Osteoblast (primary cell): ENCODE measurements at regions not wholly inside any gene's neighbourhood (a gene's known extent, or its start where the extent isn't known, plus 50 kb on each side); places are given as distances from the start of the nearest gene placed in this dataset.

Source experiments
- DNase-seq: peaks from one replicate; pipeline ENCODE4 v3.0.0; 2011; ENCODE audit warnings: low spot score, mixed read lengths; ENCODE audit not compliant: insufficient read length; ENCODE audit errors: missing footprints
- H2AFZ ChIP-seq: 2 replicates; pipeline ENCODE4 v1.6.0; 2011; ENCODE audit warnings: mild to moderate bottlenecking, low read length
- H3K27ac ChIP-seq: 2 replicates; pipeline ENCODE4 v1.5.1; 2011; ENCODE audit warnings: mild to moderate bottlenecking, low read depth, low read length, moderate library complexity
- H3K27me3 ChIP-seq: 2 replicates; pipeline ENCODE4 v1.6.0; 2012; ENCODE audit warnings: mild to moderate bottlenecking, control low read depth, inconsistent platforms, low read length, moderate library complexity; ENCODE audit not compliant: insufficient read depth
- H3K36me3 ChIP-seq: 2 replicates; pipeline ENCODE4 v1.5.1; 2011; ENCODE audit warnings: mild to moderate bottlenecking, low read length, control low read depth, moderate library complexity; ENCODE audit not compliant: insufficient read depth
- H3K4me1 ChIP-seq: 2 replicates; pipeline ENCODE4 v1.5.1; 2011; ENCODE audit warnings: mild to moderate bottlenecking, low read length, control low read depth, moderate library complexity; ENCODE audit not compliant: insufficient read depth
- H3K4me2 ChIP-seq: 2 replicates; pipeline ENCODE4 v1.6.0; 2011; ENCODE audit warnings: mild to moderate bottlenecking, low read length; ENCODE audit not compliant: insufficient read depth
- H3K4me3 ChIP-seq: fragments of 200-600 bp; sonication (generic); 3 replicates; pipeline ENCODE4 v1.5.1; 2012; ENCODE audit warnings: mild to moderate bottlenecking, low read length, inconsistent platforms; ENCODE audit not compliant: insufficient read depth
- H3K79me2 ChIP-seq: 2 replicates; pipeline ENCODE4 v1.6.0; 2012; ENCODE audit warnings: mild to moderate bottlenecking, low read length, control low read depth, inconsistent platforms; ENCODE audit not compliant: insufficient read depth
- H3K9me3 ChIP-seq: 2 replicates; pipeline ENCODE4 v1.5.1; 2011; ENCODE audit warnings: low read depth, low read length, control low read depth
- H4K20me1 ChIP-seq: 2 replicates; pipeline ENCODE4 v1.6.0; 2012; ENCODE audit warnings: mild to moderate bottlenecking, low read length, control low read depth; ENCODE audit not compliant: insufficient read depth
- TF ChIP-seq, protein P1 (sequence below): IDR thresholded peaks from 2 replicates; pipeline ENCODE4 v1.5.1; 2011; ENCODE audit warnings: mild to moderate bottlenecking, low read depth, low read length, moderate library complexity; ENCODE audit errors: extremely low read depth

DNA sequence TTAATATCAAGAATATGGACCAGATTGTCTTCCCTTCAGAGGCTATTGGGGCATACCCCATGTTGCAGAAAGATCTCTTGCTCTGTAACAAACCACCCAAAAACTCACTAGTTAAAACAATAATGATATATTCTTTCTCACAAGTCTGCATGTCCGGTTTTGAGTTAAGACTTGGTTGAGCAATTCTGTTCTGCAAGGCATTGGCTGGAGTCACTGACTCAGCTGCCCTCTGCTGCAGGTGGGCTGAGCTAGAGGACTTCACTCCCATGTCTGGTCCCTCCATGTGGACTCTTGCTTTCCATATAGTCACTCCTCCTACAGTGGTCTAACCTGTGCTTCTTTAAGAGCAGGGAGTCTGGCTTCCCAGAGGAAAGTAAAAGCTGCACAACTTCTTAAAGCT is 73.4 kb downstream of the ESM1 start:
- H3K36me3 ChIP-seq: no peaks in the 10 kb centered on the region

DNA sequence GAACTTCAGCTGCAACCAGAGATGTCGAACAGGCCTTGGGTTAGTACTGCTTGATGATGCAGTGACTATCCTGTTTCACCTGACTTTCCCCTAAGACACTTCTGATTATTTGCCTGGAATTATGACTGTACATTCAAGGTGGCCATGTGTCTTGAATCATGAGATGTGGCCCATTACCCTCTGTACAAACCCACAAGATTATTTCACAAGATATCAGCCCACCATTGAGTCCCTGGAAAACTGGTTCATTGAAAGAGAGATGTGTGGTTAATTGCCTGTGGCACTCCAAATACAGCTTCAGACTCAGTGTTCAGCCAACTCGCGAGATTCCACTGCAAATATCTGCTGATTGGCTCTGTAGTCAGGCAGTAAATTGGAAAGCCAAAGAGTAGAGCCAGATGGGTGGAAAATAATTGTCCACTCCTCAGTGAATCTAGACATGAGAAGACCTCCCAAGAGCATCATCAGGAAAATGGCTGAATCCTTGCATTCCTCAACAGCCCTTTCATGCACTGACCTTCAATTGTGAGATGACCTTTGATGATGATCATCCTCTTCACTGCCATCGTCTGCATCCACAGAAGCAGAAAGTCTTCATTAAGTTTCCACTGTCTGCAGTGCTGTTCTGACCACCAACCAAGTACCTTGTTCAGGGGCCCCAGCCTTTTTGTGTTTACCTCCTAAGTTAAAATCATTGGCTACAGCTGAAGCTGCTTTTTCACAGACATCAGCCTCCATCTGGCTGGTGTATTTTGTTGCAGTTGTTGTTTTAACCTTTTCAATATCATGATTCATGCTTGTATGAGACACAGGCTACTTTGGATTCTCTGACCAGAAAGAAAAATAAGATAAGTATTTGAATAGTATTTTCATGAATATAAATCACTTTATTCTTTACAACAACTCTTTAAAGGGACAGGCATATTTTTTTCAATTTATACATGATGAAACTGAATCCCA is 75.2 kb downstream of the ESM1 start:
- H3K36me3 ChIP-seq: no peaks in the 10 kb centered on the region
- H2AFZ ChIP-seq: no peak overlapping the region
- H3K4me2 ChIP-seq: peak overlapping the region; percentile 29
- H3K27me3 ChIP-seq: no peaks in the 10 kb centered on the region
- peaks cover 24% of the 10 kb centered on the region for H3K4me1 ChIP-seq
- no peaks in the 10 kb centered on the region for H3K79me2 ChIP-seq
- H3K4me3 ChIP-seq: no peak overlapping the region
- no peaks in the 10 kb centered on the region for H4K20me1 ChIP-seq
- DNase-seq: peak; percentile 85
- TF ChIP-seq, protein P1, sequence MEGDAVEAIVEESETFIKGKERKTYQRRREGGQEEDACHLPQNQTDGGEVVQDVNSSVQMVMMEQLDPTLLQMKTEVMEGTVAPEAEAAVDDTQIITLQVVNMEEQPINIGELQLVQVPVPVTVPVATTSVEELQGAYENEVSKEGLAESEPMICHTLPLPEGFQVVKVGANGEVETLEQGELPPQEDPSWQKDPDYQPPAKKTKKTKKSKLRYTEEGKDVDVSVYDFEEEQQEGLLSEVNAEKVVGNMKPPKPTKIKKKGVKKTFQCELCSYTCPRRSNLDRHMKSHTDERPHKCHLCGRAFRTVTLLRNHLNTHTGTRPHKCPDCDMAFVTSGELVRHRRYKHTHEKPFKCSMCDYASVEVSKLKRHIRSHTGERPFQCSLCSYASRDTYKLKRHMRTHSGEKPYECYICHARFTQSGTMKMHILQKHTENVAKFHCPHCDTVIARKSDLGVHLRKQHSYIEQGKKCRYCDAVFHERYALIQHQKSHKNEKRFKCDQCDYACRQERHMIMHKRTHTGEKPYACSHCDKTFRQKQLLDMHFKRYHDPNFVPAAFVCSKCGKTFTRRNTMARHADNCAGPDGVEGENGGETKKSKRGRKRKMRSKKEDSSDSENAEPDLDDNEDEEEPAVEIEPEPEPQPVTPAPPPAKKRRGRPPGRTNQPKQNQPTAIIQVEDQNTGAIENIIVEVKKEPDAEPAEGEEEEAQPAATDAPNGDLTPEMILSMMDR: no peak
- H3K27ac ChIP-seq: peak overlapping the region; percentile 58
- H3K9me3 ChIP-seq: no peaks in the 10 kb centered on the region

More for the DNA sequence above, 73.4 kb downstream of the ESM1 start:
- H3K79me2 ChIP-seq: no peaks in the 10 kb centered on the region
- no peak overlapping the region for H3K4me2 ChIP-seq
- H3K4me1 ChIP-seq: peaks cover 24% of the 10 kb centered on the region
- DNase-seq: no peak
- H3K27me3 ChIP-seq: peaks cover 3% of the 10 kb centered on the region
- H2AFZ ChIP-seq: no peak overlapping the region
- no peaks in the 10 kb centered on the region for H4K20me1 ChIP-seq
- no peaks in the 10 kb centered on the region for H3K9me3 ChIP-seq
- H3K27ac ChIP-seq: no peak overlapping the region
- H3K4me3 ChIP-seq: no peak overlapping the region
- TF ChIP-seq, protein P1: no peak

DNA sequence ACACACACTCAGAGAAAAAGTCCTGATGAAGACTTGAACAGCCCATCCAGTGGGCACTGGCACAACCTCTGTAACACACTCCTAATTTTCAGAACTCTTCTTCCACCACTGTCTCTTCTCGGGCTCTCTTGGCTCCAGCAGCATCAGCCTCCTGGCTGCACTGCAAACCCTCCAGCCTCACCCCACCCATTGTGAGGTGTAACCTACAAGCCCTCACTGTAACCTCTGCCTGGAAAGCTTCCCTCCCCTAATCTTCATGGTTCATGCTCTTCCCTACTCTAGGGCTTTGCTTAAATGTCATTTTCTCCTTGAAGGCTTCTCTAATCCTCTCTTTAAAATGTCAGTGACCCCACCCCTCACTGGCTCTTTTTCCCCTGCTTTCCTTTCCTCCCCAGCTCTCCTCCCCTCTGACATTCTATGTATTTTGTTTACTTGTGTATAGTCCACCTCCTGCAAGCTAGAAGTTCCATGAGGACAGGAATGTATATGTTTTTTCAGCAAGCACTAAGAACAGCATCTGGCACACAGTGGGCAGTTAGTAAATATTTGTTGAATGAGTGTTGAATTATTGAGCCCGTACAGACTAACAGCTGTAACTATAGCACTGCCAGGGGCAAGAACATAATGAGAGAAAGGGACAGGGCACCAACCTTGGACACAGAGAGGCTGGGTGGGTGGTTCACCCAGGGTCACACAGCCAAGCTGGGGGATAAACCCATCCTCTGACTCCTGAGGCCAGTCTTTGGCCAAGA is 76.4 kb downstream of the ESM1 start:
- H3K27ac ChIP-seq: peak overlapping the region; percentile 58
- TF ChIP-seq, protein P1: no peak
- peak overlapping the region; percentile 29 for H3K4me2 ChIP-seq
- no peaks in the 10 kb centered on the region for H3K27me3 ChIP-seq
- H3K4me3 ChIP-seq: no peak overlapping the region
- no peak for DNase-seq
- H3K79me2 ChIP-seq: no peaks in the 10 kb centered on the region
- no peak overlapping the region for H2AFZ ChIP-seq
- H3K9me3 ChIP-seq: no peaks in the 10 kb centered on the region
- H3K36me3 ChIP-seq: no peaks in the 10 kb centered on the region
- H4K20me1 ChIP-seq: no peaks in the 10 kb centered on the region
- peaks cover 28% of the 10 kb centered on the region for H3K4me1 ChIP-seq
